ENCODE measurements at regions not wholly inside any gene's neighbourhood (a gene's known extent, or its start where the extent isn't known, plus 50 kb on each side); places are given as distances from the start of the nearest gene placed in this dataset.

- POLR2A ChIA-PET: no interaction called here
- Histone ChIP-seq H3K9me1 (replicated peaks; ENCODE audit: control insufficient read depth, extremely low read depth, insufficient read depth, low read length) (no peaks in the 10 kb centered on the region), H3K9ac (replicated peaks; ENCODE audit: extremely low read depth, insufficient read depth, low read length) (no peak overlapping the region), H3K27ac (ENCODE audit: insufficient read depth, low read depth, low read length) (no peak overlapping the region), H3K4me2 (ENCODE audit: insufficient read depth, low read length) (no peak overlapping the region), H3K36me3 (ENCODE audit: control insufficient read depth in 2 of 2, extremely low read depth in 1 of 2, insufficient read depth in 2 of 2, low read length in 2 of 2) (no peaks in the 10 kb centered on the region), H3K79me2 (ENCODE audit: control insufficient read depth, insufficient read depth, low read length) (no peaks in the 10 kb centered on the region), H3K9me3 (replicated peaks; ENCODE audit: control insufficient read depth, insufficient read depth, low read length) (no peaks in the 10 kb centered on the region), H3K4me1 (ENCODE audit: control insufficient read depth, extremely low read depth, insufficient read depth, low read length) (no peaks in the 10 kb centered on the region), H2AFZ (ENCODE audit: low read depth, low read length) (no peak overlapping the region), H4K20me1 (replicated peaks; ENCODE audit: control insufficient read depth, extremely low read depth, insufficient read depth, low read length) (no peaks in the 10 kb centered on the region), H3K27me3 (ENCODE audit: control insufficient read depth in 2 of 2, insufficient read depth in 2 of 2, low read length in 2 of 2) (no peaks in the 10 kb centered on the region), H3K4me3 (replicated peaks in 1 of 3; ENCODE audit: insufficient read depth in 1 of 3, low read depth in 1 of 3, low read length in 3 of 3) (no peak overlapping the region)
- DNase-seq (ENCODE audit: low read depth, low spot score) (no peak), FAIRE-seq (no peak)
- intact Hi-C loops (cut with micrococcal nuclease): no loop called here
- BruUV-seq (replicated peaks): no TSS peak
- CTCF ChIA-PET: no interaction called here
- no peak for TF ChIP-seq POLR2A (IDR thresholded peaks at IDR 0.05; ENCODE audit: low read depth, low read length)
- TF ChIP-seq POLR2AphosphoS5 (IDR thresholded peaks at IDR 0.05; ENCODE audit: insufficient read depth, low read depth, low read length): no peak
- no peak for TF ChIP-seq MYC (IDR thresholded peaks at IDR 0.05; ENCODE audit: low read depth, low read length)
- no peak for TF ChIP-seq FOS (IDR thresholded peaks at IDR 0.05; ENCODE audit: borderline replicate concordance, insufficient read depth, low read length)
- no peak for TF ChIP-seq JUN (IDR thresholded peaks at IDR 0.05; ENCODE audit: borderline replicate concordance, insufficient read depth, insufficient read length, low read depth)
- TF ChIP-seq GATA2 (IDR thresholded peaks at IDR 0.05; ENCODE audit: insufficient read depth, insufficient read length, low read depth, low read length): no peak
- TF ChIP-seq, protein P1, sequence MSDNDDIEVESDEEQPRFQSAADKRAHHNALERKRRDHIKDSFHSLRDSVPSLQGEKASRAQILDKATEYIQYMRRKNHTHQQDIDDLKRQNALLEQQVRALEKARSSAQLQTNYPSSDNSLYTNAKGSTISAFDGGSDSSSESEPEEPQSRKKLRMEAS (IDR thresholded peaks at IDR 0.05; ENCODE audit: insufficient read depth, insufficient read length): no peak
- no peak for TF ChIP-seq EZH2 (IDR thresholded peaks at IDR 0.05; ENCODE audit: borderline replicate concordance, low read depth, low read length, severe bottlenecking)
- dilution Hi-C loops (cut with MboI; ENCODE audit: extremely low pct_ligation_motif_present, low sequenced_read_pairs): no loop called here
Observed at GRCh38 chr12:125871811-125872594, 806.8 kb downstream of the AACS start.

DNA sequence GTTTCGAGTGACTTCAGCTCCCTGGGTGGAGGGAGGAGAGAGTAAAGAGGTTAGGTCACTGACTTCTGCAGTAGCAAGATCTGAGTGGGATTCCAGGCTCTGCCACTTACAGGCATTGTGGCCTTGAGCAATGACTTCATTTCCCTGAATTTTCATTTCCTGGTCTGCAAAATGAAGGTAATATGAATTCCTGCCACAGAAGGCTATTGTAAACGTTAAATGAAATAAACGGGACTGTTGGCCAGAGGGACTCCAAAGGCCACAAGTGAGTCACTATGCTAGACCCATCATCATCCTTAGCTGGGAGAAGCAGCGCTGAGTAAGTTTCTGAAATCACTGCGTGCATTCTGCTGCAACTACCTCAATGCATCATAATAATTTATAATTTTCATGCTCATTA is 807.8 kb downstream of the AACS start:
- POLR2A ChIA-PET: no interaction called here
- H3K27me3 ChIP-seq (ENCODE audit: control insufficient read depth in 2 of 2, insufficient read depth in 2 of 2, low read length in 2 of 2): no peaks in the 10 kb centered on the region
- no peaks in the 10 kb centered on the region for H3K9me1 ChIP-seq (replicated peaks; ENCODE audit: control insufficient read depth, extremely low read depth, insufficient read depth, low read length)
- no peak for FAIRE-seq
- TF ChIP-seq, protein P2, sequence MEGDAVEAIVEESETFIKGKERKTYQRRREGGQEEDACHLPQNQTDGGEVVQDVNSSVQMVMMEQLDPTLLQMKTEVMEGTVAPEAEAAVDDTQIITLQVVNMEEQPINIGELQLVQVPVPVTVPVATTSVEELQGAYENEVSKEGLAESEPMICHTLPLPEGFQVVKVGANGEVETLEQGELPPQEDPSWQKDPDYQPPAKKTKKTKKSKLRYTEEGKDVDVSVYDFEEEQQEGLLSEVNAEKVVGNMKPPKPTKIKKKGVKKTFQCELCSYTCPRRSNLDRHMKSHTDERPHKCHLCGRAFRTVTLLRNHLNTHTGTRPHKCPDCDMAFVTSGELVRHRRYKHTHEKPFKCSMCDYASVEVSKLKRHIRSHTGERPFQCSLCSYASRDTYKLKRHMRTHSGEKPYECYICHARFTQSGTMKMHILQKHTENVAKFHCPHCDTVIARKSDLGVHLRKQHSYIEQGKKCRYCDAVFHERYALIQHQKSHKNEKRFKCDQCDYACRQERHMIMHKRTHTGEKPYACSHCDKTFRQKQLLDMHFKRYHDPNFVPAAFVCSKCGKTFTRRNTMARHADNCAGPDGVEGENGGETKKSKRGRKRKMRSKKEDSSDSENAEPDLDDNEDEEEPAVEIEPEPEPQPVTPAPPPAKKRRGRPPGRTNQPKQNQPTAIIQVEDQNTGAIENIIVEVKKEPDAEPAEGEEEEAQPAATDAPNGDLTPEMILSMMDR (IDR thresholded peaks at IDR 0.05; ENCODE audit: extremely low read depth in 1 of 2, insufficient read depth in 1 of 2, low read depth in 1 of 2, low read length in 2 of 2): no peak
- TF ChIP-seq POLR2A (IDR thresholded peaks at IDR 0.05; ENCODE audit: low read depth, low read length) (no peak), POLR2AphosphoS5 (IDR thresholded peaks at IDR 0.05; ENCODE audit: insufficient read depth, low read depth, low read length) (no peak), JUN (IDR thresholded peaks at IDR 0.05; ENCODE audit: borderline replicate concordance, insufficient read depth, insufficient read length, low read depth) (no peak), MYC (IDR thresholded peaks at IDR 0.05; ENCODE audit: low read depth, low read length) (no peak), GATA2 (IDR thresholded peaks at IDR 0.05; ENCODE audit: insufficient read depth, insufficient read length, low read depth, low read length) (no peak), EZH2 (IDR thresholded peaks at IDR 0.05; ENCODE audit: borderline replicate concordance, low read depth, low read length, severe bottlenecking) (no peak), FOS (IDR thresholded peaks at IDR 0.05; ENCODE audit: borderline replicate concordance, insufficient read depth, low read length) (no peak)
- TF ChIP-seq, protein P1 (IDR thresholded peaks at IDR 0.05; ENCODE audit: insufficient read depth, insufficient read length): no peak
- intact Hi-C loops (cut with micrococcal nuclease) (no loop called here), dilution Hi-C loops (cut with MboI; ENCODE audit: extremely low pct_ligation_motif_present, low sequenced_read_pairs) (no loop called here)
- H3K4me3 ChIP-seq (replicated peaks in 1 of 3; ENCODE audit: insufficient read depth in 1 of 3, low read depth in 1 of 3, low read length in 3 of 3): no peak overlapping the region
- no peaks in the 10 kb centered on the region for H3K4me1 ChIP-seq (ENCODE audit: control insufficient read depth, extremely low read depth, insufficient read depth, low read length)
- H3K9me3 ChIP-seq (replicated peaks; ENCODE audit: control insufficient read depth, insufficient read depth, low read length): no peaks in the 10 kb centered on the region
- DNase-seq (ENCODE audit: low read depth, low spot score): no peak
- CTCF ChIA-PET: no interaction called here
- H3K9ac ChIP-seq (replicated peaks; ENCODE audit: extremely low read depth, insufficient read depth, low read length): no peak overlapping the region
- no TSS peak for BruUV-seq (replicated peaks)
- H3K27ac ChIP-seq (ENCODE audit: insufficient read depth, low read depth, low read length): no peak overlapping the region
- H2AFZ ChIP-seq (ENCODE audit: low read depth, low read length): no peak overlapping the region
- no peaks in the 10 kb centered on the region for H3K79me2 ChIP-seq (ENCODE audit: control insufficient read depth, insufficient read depth, low read length)
- no peaks in the 10 kb centered on the region for H4K20me1 ChIP-seq (replicated peaks; ENCODE audit: control insufficient read depth, extremely low read depth, insufficient read depth, low read length)
- H3K36me3 ChIP-seq (ENCODE audit: control insufficient read depth in 2 of 2, extremely low read depth in 1 of 2, insufficient read depth in 2 of 2, low read length in 2 of 2): no peaks in the 10 kb centered on the region
- H3K4me2 ChIP-seq (ENCODE audit: insufficient read depth, low read length): no peak overlapping the region

All from endothelial cell of umbilical vein (primary cell).